Stimulated activated CD8-positive, alpha-beta memory T cell treated with anti-CD3 and anti-CD28 coated beads, Interleukin-15, amount 100 ng/mL, for 24 hours (primary cell): ENCODE measurements at regions not wholly inside any gene's neighbourhood (a gene's known extent, or its start where the extent isn't known, plus 50 kb on each side); places are given as distances from the start of the nearest gene placed in this dataset.

Experiments used
- DNase-seq: peaks from one replicate; pipeline ENCODE4 v3.0.0-alpha.2; 2020; ENCODE audit warnings: low read depth

DNA sequence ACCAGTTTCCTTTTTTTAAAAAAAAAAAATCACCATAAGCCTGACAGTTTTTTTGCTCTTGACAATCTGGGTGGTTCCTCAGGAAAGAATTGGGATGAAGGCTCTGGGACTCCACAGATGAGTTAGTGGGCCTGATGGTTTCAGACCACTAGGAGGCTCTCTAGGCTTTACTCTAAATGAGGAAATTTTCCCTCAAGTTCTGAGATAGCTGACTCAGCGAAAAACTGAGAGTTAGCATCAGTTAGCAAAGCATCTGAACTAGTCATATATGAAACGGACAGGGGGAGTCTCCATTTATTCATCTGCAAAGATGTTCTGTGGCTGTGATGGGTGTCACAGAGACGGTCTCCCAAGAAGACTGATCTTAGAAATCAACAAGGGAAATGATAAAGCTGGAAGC is 314.3 kb upstream of the OR4E1 start:
- DNase-seq, result no peak

DNA sequence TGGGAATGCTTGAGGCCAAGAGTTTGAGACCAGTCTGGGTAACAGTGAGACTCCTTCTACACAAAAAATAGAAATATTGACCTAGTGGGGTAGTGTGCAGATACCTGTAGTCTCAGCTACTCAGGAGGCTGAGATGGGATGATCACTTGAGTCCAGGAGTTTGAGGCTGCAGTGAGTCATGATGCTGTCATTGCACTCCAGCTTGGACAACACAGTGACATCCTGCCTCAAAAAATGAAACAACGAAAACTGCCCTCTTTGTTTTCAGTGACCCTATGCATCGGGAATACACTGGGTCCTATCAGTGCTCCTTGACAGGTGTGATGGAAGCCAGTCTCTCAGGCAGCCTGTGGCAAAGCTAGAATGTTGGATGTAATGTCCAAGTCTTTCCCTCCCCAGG is 311.5 kb upstream of the OR4E1 start:
- no peak for DNase-seq

DNA sequence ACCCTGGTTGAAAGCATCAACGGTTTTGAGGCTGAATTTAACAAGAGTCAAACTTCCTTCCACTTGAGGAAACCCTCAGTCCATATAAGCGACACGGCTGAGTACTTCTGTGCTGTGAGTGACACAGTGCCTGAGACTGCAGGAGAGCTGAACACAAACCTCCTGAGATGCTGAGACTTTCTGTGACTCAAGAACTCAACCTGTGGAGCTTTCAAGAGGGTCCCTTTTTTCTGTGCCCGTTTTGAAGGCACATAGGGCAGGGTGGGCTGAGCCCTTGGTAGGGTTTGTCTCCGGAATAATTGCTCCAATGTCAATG is 305.3 kb upstream of the OR4E1 start:
- no peak for DNase-seq

DNA sequence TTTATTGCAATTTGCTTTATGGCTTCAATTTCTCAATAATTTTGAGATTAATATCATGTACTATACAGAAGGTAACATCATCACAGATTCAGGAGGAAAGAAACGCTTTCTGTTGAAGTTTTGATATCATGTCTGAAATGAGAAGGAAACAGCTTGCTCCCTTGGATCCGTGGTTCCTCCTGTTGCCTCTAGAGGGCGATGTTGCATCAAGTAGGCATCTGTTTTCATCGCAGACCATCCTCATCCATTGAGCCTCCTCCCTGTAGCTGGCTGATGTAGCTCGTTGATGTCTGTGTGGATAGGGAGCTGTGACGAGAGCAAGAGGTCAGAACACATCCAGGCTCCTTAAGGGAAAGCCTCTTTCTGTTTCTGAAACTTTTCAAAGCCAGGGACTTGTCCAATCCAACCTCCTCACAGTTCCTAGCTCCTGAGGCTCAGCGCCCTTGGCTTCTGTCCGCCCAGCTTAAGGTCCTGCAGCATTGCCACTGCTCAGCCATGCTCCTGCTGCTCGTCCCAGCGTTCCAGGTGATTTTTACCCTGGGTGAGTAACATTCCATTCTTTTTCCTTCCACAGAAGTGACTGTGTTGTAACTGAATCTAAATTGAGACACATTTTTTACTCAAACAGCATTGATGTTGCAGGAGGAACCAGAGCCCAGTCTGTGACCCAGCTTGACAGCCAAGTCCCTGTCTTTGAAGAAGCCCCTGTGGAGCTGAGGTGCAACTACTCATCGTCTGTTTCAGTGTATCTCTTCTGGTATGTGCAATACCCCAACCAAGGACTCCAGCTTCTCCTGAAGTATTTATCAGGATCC is 304.8 kb upstream of the OR4E1 start:
- DNase-seq, result no peak

DNA sequence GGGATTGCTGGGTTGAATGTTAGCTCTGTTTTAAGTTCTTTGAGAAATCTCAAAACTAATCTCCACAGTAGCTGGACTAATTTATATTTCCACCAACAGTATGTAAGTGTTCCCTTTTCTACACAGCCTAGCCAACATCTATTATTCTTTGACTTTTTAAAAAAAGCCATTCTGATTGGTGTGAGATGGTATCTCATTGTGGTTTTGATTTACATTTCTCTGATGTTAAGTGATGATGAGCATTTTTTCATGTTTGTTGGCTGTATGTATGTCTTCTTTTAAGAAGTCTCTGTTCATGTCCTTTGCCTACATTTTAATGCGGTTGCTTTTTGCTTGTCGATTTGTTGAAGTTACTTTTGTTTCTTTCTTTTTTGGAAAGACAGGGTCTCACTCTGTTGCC is 301.1 kb upstream of the OR4E1 start:
- no peak for DNase-seq

DNA sequence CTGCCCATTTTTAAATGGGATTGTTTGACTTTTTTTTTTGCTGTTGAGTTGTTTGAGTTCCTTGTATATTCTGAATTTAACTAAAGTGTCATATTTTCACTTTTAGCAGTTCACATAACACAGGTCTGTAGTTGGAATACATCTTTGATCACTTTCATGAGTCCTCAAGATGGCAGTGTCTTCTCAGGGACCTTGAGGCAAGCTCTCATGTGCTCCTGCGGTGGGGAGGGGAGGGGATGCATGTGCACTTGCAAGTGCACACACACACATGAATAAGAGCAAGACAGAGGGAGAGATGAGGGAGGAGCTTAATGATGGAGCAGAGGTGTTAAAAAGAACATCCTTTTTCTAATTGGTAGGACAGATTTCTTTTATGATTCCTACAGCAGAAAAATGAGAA is 291.4 kb upstream of the OR4E1 start:
- no peak for DNase-seq

DNA sequence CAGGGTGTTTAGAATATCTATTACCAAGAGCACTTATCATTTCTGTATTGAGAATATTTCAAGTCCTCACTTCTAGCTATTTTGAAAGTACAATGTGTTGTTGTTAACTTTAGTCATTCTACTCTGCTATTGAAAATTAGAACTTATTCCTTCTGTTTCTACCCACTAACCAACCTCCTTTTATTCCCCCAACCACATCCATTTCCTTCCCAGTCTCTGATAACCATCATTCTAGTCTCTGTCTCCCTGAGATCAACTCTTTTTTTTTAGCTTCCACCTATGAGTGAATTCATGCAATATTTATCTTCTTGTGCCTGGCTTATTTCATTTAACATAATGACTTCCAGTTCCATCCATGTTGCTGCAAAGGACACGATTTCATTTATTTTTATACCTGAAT is 290.6 kb upstream of the OR4E1 start:
- DNase-seq, result no peak

DNA sequence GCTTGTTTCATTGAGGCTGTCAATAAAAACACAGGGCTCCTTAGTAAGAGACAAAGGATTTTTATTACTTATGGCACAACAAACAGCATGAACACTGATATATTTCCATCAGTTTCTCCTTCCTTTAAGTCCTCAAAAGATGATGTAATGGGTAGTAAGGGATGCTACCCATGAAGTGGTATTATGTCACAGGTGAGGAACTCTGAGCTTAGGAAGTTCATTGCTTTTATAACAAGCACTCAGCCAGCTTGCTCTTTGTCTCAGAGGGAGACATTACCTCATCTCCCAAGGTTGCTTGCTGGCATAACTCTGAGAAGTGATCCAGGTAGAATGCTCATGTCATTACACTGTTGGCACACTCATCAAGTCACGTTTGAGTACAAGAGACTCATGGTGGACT is 287.0 kb upstream of the OR4E1 start:
- no peak for DNase-seq

DNA sequence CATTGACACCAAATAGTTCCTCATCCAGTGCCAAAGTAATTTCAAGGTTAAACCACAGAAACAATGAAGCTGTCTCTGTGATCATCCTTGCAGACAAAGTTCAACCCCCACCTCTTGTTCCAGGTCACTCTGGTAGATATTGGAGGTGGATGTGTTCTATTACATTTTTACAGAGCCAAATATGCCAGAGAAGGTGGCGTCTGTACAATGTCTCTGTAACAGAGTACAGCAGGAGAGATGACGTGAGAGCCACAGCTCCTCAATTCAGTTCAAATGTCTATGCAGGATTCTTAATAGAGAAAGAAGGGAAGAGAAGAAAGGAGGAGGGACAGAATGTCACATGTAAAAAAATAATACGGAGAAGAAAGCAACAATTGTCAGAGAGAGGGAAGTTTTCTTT is 268.3 kb upstream of the OR4E1 start:
- DNase-seq, result no peak

DNA sequence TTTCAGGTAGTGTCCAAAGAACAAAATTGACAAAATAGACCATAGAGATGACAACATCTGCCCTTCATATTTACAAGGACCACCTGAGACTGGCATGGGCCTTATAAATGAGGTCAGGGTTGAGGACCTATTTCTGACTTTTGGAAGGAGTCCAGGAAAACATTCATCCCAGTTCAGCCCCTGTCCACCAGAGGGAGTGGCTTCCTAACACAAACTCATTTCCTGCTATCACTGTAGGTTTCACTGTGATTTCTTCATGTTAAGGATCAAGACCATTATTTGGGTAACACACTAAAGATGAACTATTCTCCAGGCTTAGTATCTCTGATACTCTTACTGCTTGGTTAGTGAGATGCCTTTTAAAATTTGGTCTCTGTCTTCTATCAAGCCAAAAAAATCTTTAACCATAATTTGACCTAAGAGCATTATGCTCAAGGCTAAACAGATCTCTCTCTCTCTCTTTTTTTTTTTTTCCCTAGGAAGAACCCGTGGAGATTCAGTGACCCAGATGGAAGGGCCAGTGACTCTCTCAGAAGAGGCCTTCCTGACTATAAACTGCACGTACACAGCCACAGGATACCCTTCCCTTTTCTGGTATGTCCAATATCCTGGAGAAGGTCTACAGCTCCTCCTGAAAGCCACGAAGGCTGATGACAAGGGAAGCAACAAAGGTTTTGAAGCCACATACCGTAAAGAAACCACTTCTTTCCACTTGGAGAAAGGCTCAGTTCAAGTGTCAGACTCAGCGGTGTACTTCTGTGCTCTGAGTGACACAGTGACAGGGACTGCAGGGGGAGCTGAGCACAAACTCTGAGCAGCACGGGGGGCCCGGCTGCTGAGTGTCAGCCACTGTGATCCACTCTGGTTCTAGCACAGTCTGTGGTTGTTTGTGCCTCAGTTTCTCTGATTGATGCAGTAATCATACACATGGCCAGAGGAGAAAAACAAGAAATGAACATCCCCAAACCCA is 267.6 kb upstream of the OR4E1 start:
- no peak for DNase-seq

DNA sequence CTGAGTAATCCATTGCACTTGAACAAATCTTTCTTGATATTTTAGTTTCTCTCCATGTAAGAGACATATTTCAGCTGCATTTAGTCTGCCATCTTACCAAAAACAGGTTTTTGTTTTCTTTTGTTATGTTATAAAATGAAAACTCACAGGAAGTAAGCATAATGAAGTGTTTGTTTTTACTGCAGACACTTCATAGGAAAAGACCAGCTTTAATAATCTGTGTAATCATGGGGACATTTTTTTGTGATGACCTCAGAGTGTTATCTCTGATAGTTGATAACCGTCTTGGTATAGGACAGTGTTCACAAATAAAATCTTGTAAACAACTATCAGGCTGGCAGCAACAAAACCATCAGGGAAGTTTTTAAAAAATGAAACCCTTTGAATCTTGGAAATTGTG is 266.2 kb upstream of the OR4E1 start:
- DNase-seq, result no peak

DNA sequence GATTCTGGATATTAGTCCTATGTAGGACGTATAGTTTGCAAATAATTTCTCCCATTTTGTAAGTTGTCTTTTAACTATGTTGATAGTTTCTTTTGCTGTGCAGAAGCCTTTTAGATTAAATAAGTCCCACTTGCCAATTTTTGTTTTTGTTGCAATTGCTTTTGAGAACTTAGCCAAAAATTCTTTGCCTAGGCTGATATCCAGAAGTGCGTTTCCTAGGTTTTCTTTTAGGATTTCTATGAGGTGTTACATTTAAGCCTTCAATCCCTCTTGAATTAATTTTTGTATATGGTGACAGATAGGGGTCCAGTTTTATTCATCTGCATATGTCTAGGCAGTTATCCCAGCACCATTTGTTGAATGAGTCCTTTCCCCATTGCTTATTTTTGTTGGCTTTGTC is 264.4 kb upstream of the OR4E1 start:
- no peak for DNase-seq

DNA sequence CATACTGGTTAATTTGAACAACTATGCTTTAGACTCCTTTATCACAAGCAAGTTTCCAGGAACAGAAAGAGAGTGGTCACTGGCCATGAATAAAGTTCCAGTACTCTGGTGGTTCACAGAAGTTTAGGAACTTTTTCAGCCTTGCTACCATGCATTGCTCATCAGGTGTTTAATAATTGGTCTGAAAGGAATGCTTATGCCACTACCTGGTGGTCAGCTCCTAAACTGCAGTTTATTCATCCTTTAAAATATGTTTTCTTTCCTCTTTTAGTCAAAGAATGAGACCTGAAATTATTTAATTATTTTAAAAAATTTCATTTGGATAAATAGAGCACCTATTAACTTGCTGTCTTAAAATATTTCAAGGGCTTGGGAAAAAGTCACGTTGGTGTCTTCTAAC is 260.1 kb upstream of the OR4E1 start:
- DNase-seq, result no peak

DNA sequence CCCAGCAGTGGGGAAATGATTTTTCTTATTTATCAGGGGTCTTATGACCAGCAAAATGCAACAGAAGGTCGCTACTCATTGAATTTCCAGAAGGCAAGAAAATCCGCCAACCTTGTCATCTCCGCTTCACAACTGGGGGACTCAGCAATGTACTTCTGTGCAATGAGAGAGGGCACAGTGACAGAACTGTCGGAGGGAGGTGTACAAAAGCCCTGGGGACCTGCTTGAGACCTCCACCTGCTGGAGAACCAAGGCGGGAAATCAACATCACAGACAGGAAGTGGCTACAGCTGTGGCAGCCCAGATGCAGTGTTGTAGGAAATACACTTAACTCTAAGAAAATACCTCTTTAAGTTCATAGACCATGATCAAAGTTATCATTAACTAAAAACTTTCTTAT is 250.9 kb upstream of the OR4E1 start:
- DNase-seq, result no peak

DNA sequence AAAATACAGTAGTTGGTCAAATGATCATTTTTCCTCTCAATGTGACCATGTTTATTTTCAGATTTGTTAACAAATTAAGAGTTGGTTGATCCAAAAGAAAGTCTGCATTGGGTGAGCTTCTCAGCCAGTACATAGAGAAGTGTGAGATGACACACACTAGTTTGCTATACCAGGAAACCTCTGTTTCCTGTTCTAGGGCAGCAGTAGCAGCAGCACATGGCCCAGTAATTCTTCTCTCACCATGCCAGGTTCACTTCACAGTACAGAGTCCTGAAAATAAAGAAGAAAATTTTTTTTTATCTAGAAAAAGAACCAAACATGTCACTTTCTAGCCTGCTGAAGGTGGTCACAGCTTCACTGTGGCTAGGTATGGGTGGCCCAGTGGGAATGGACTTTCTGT is 250.2 kb upstream of the OR4E1 start:
- DNase-seq, result no peak

DNA sequence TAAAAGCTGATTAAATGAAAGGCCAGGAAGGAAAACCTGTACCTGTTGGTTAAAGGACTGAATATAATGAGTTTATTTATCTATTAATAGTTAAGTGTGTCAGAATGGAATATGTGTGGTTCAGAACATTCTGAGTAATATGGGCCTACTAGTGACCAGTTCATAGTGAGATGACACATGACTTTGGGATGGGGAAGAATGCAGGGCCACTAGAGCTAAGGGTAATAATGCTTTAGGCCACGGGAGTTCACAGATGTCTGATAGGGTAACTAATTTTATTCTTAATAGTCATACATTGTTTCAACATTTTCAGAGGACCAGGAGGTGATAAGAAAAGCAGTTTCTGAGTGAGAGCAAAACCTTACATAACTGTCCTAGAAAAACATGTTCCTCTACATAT is 247.8 kb upstream of the OR4E1 start:
- no peak for DNase-seq

DNA sequence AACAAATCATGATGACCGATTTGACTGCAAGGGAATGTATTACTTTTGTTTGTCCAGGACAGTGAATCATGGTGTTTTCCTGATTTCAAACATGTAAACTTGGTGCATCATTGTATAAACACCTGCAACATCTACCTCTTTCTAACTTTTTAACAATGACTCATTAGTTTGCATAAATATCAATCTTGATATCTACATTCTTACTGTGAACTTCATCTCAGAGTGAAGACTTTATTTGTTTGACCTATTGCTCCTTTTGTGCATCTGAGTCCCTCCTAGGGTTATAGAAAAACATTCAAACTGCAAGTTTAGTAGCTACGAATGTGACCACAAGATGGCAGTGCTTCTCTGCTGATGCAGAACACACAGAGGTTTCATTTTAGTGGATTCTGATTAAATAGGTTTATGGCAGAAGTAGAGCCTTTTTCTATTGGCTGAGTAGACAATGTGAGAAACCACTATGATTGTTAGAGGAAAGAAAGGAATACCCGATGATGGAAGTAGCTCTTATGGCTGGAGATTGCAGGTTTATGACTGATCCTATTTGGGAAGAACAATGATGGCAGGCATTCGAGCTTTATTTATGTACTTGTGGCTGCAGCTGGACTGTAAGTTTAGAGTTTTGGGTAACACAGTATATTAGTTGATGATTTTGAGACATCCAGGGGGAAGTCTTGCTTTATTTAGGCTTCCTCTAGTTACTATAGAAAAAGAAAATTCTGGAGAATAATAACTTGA is 244.2 kb upstream of the OR4E1 start:
- DNase-seq, result no peak

DNA sequence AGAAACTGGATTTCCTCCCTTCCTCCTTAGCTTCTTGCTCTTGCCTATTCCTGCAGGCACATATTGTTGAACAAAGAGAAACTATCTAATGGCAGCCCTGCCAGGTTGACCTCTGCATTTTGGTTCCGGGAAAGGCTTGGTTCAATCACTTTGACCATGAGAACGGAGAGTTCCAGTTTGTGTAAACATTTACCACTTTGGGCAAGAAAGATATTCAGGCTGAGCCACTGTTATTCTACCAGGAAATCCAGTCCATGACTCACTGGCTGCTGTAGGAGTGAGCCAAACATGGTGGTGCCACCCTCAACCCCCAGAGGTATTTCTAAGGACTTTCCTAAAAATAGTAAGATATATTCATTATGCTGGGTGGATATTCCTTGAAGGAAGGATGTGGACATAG is 242.2 kb upstream of the OR4E1 start:
- no peak for DNase-seq

DNA sequence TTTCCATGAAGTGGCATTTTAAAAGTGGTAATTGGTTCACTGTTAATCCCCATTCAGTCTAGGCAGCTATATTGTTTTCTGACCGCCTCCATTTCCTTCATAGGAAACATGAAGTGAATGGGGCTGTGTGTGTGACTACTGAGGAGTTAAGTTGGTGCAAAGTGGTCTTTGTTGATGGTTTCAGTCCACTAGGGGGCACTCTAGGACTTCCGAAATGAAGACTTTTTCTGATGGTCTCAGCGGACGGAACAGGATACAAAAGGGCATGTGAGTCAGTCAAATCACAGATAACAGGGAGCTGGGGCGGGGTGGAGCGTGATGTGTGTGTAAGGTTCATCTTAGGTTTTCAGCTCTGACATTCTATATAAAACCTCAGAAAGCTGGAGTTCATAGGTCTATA is 240.1 kb upstream of the OR4E1 start:
- no peak for DNase-seq

DNA sequence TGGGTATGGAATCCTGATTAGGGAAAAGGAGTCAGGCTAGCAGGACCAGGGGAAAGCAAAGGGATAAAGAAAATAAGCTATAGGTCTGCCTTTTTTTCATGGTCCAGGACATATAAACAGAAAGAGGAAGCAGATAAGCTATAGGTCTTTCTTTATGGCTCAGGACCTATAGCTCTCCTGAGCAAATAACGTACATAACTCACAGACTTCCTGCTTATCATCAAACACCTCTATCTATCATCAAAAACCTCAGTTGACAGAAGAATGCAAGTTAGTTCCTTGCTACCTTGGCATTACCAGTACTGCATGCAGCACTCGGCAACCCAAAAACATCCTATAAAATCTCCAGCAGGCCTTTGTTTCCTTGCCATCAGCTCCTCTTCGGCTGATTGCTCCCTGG is 238.7 kb upstream of the OR4E1 start:
- DNase-seq, result no peak

DNA sequence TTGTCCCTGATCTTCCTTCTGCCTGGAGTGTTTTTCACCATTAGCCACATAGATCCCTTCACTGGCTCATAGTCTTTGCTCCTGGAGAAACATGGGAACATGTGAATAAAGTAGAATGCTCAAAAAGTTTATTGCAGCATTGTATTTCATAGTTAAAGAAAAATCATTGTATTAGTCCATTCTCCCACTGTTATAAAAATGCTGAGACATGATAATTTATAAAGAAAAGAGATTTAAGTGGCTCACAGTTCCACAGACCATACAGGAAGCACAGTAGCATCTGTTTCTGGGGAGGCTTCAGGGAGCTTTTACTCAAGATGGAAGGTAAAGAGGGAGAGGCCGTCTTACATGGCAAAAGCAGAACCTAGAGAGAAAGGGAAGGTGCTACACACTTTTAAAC is 238.3 kb upstream of the OR4E1 start:
- no peak for DNase-seq

DNA sequence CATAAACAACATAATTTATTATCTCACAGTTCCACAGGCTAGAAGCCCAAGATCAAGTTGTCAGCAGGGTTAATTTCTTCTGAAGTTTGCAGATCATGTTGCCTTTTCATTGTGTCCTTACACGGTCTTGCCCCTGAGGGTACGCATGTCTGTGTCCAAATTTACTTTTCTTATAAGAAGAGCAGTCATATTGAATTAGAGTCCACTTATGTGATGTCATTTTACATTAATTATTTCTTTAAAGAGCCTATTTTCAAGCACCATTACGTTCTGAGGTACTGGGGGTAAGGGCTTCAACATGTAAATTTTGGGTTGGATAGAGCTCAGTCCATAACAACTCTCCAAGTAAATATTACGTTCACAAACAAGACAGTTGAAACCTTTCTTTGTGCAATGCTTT is 236.6 kb upstream of the OR4E1 start:
- DNase-seq, result no peak
